Fibroblast of lung (primary cell): ENCODE measurements at regions not wholly inside any gene's neighbourhood (a gene's known extent, or its start where the extent isn't known, plus 50 kb on each side); places are given as distances from the start of the nearest gene placed in this dataset.

Experiments
- DNase-seq, 2 donors: peaks; one replicate each; pipeline versions ENCODE4 v3.0.0 to v3.0.0-alpha.2; 2010; ENCODE audit warnings: low read depth in 2 of 2
- H2AFZ ChIP-seq: 2 replicates; pipeline ENCODE4 v1.5.1; 2012; ENCODE audit warnings: low read length, control low read depth, inconsistent platforms
- H3K27ac ChIP-seq: 2 replicates; pipeline ENCODE4 v1.5.1; 2011; ENCODE audit warnings: low read length, control low read depth; ENCODE audit not compliant: insufficient read depth
- H3K27me3 ChIP-seq: 2 replicates; pipeline ENCODE4 v1.5.1; 2011; ENCODE audit warnings: mild to moderate bottlenecking, low read length; ENCODE audit not compliant: control insufficient read depth, insufficient read depth
- H3K36me3 ChIP-seq: 2 replicates; pipeline ENCODE4 v1.5.1; 2011; ENCODE audit warnings: low read length; ENCODE audit not compliant: control insufficient read depth, insufficient read depth
- H3K4me1 ChIP-seq: 2 replicates; pipeline ENCODE4 v1.5.1; 2011; ENCODE audit warnings: low read length; ENCODE audit not compliant: control insufficient read depth, insufficient read depth; ENCODE audit errors: extremely low read depth
- H3K4me2 ChIP-seq: 2 replicates; pipeline ENCODE4 v1.5.1; 2011; ENCODE audit warnings: low read length, control low read depth; ENCODE audit not compliant: insufficient read depth; ENCODE audit errors: extremely low read depth
- H3K4me3 ChIP-seq, 4 experiments: fragments of 200-600 bp in 1 of 4; sonication (generic) in 1 of 4; replicated peaks in 1 of 4; 2 replicates each; pipeline ENCODE4 v1.5.1; 2011 to 2016; ENCODE audit warnings: low read length in 4 of 4, low read depth in 3 of 4, mild to moderate bottlenecking in 3 of 4, control low read depth in 2 of 4, inconsistent platforms in 1 of 4, mixed read lengths in 1 of 4; ENCODE audit not compliant: insufficient read depth in 1 of 4; ENCODE audit errors: control extremely low read depth in 1 of 4
- H3K79me2 ChIP-seq: 2 replicates; pipeline ENCODE4 v1.5.1; 2012; ENCODE audit warnings: mild to moderate bottlenecking, low read length, inconsistent platforms; ENCODE audit not compliant: control insufficient read depth, insufficient read depth
- H3K9ac ChIP-seq: 2 replicates; pipeline ENCODE4 v1.5.1; 2011; ENCODE audit warnings: mild to moderate bottlenecking, low read length, control low read depth; ENCODE audit not compliant: insufficient read depth
- H3K9me3 ChIP-seq: 2 replicates; pipeline ENCODE4 v1.5.1; 2012; ENCODE audit warnings: low read depth, low read length; ENCODE audit not compliant: control insufficient read depth, insufficient read depth
- H4K20me1 ChIP-seq: 2 replicates; pipeline ENCODE4 v1.5.1; 2011; ENCODE audit warnings: low read length; ENCODE audit not compliant: control insufficient read depth, insufficient read depth; ENCODE audit errors: extremely low read depth
- EZH2 ChIP-seq: IDR thresholded peaks from 2 replicates; pipeline ENCODE4 v1.5.1; 2012; ENCODE audit warnings: low read length, control low read depth, mild to moderate bottlenecking; ENCODE audit errors: missing control alignments
- TF ChIP-seq, protein P1 (sequence below), 2 donors: IDR thresholded peaks in 1 of 2; conservative IDR thresholded peaks in 1 of 2; 1 replicate in 1 of 2; 2 replicates in 1 of 2; pipeline ENCODE4 v1.5.1; 2011 to 2012; ENCODE audit warnings: low read length in 2 of 2, control low read depth in 1 of 2, inconsistent platforms in 1 of 2, low read depth in 1 of 2, mild to moderate bottlenecking in 1 of 2

DNA sequence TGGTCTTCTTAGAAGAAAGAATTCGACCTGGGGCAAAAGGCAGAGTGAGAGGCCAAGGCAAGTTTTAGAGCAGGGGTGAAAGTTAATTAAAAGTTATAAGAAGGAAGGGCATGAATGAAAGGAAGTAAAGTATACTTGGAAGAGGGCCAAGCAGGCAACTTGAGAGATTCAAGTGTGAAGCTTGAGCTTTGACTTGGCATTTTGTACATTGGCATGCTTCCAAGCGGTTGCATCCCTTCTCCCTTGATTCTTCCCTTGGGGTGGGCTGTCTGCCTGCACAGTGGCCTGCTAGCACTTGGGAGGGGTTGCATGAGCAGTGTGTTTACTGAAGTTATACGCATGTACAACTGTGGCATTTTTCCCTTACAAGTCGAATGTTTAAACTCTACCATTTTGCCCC is 74.8 kb upstream of the MGAT4C start:
- H3K79me2 ChIP-seq = no peaks in the 10 kb centered on the region
- no peaks in the 10 kb centered on the region for H3K4me1 ChIP-seq
- no peaks in the 10 kb centered on the region for H4K20me1 ChIP-seq
- no peak overlapping the region for H3K27ac ChIP-seq
- H3K27me3 ChIP-seq = no peaks in the 10 kb centered on the region
- no peak for DNase-seq
- no peak overlapping the region for H2AFZ ChIP-seq
- H3K36me3 ChIP-seq = no peaks in the 10 kb centered on the region
- no peak overlapping the region for H3K4me3 ChIP-seq
- H3K9me3 ChIP-seq = no peaks in the 10 kb centered on the region
- TF ChIP-seq EZH2 = no peak
- TF ChIP-seq, protein P1, sequence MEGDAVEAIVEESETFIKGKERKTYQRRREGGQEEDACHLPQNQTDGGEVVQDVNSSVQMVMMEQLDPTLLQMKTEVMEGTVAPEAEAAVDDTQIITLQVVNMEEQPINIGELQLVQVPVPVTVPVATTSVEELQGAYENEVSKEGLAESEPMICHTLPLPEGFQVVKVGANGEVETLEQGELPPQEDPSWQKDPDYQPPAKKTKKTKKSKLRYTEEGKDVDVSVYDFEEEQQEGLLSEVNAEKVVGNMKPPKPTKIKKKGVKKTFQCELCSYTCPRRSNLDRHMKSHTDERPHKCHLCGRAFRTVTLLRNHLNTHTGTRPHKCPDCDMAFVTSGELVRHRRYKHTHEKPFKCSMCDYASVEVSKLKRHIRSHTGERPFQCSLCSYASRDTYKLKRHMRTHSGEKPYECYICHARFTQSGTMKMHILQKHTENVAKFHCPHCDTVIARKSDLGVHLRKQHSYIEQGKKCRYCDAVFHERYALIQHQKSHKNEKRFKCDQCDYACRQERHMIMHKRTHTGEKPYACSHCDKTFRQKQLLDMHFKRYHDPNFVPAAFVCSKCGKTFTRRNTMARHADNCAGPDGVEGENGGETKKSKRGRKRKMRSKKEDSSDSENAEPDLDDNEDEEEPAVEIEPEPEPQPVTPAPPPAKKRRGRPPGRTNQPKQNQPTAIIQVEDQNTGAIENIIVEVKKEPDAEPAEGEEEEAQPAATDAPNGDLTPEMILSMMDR (conservative IDR thresholded peaks at IDR 0.05 in 1 of 2, IDR thresholded peaks at IDR 0.05 in 1 of 2; ENCODE audit: low read depth in 1 of 2, low read length in 2 of 2) = no peak
- no peak overlapping the region for H3K4me2 ChIP-seq
- no peak overlapping the region for H3K9ac ChIP-seq

DNA sequence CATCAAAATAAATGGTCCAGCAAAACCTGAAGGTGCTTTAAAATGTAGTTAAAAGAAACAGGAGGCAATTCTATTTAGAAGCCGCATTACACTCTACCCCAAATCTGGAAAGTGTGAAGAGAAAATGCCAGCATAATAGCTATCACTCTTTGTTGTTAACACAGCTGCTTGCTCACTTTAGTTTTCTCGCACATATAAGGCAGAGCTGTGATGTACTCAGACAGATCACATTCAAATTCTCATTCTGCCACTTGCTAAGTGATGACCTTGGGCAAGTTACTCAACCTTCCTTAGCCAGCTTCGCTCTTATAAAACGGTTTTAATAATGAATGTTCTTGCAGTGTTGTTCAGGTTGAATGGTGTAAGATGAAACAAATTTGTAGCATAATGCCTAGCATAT is 56.0 kb upstream of the MGAT4C start:
- TF ChIP-seq, protein P1 (conservative IDR thresholded peaks at IDR 0.05 in 1 of 2, IDR thresholded peaks at IDR 0.05 in 1 of 2; ENCODE audit: low read depth in 1 of 2, low read length in 2 of 2) = no peak
- no peak for TF ChIP-seq EZH2
- Histone ChIP-seq H3K27me3 (no peaks in the 10 kb centered on the region), H3K27ac (no peak overlapping the region), H3K4me2 (no peak overlapping the region), H3K36me3 (no peaks in the 10 kb centered on the region), H3K4me1 (no peaks in the 10 kb centered on the region), H2AFZ (no peak overlapping the region), H4K20me1 (no peaks in the 10 kb centered on the region), H3K9ac (no peak overlapping the region), H3K79me2 (no peaks in the 10 kb centered on the region), H3K4me3 (no peak overlapping the region), H3K9me3 (no peaks in the 10 kb centered on the region)
- DNase-seq = no peak
